Choroid plexus epithelial cell (primary cell): ENCODE measurements at regions not wholly inside any gene's neighbourhood (a gene's known extent, or its start where the extent isn't known, plus 50 kb on each side); places are given as distances from the start of the nearest gene placed in this dataset.
"Not testable (repeated sequence)": the region's sequence is repeated elsewhere in the genome, so short reads cannot be mapped to it uniquely, and the experiment has no call there.

Experiments
- DNase-seq: peaks from one replicate; pipeline ENCODE4 v3.0.0-alpha.2; 2010; ENCODE audit warnings: low read depth
- H3K4me3 ChIP-seq: 2 replicates; pipeline ENCODE4 v1.5.1; 2011; ENCODE audit warnings: low read depth, mild to moderate bottlenecking, control low read depth, low read length, moderate library complexity
- TF ChIP-seq, protein P1 (sequence below): conservative IDR thresholded peaks from 2 replicates; pipeline ENCODE4 v1.5.1; 2011; ENCODE audit warnings: low read depth, mild to moderate bottlenecking, control low read depth, inconsistent platforms, low read length, moderate library complexity

DNA sequence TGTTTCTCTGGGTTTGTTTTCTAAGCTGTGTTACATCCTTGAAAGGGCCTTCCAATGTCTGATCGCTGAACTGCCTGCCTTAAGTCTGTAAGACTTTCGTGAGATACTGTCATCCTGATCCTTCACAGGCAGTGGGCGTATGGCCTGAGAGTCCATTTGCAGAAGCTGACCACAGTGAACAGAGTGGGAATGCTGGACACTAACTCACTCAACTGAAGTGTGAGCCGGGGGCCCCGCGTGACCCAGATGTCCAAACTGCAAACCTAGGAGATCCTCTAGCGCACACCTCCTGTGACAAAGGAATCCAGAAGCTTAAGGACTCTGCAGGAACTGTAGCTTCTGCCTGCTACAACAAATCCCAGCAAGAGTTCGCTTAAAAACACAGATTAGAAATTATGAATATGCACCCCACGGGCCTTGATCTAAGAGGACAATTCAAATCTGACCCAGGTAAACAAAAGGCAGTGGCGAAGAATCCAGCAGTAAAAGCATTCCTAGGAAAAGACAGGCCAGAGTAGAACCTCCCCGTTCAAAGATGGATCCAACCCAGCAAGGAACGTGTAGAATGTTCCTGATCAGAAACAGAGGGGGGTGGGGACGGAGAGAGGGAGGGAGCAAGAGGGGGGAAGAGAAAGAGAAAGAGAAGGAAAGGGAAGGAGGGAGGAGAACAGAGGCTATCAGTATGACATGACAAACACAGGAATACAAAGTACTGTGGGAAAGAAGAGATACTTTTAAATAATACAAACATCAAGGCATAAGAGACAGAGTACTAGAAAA is 135.0 kb upstream of the AFDN start:
- no peak for DNase-seq
- H3K4me3 ChIP-seq, result no peak overlapping the region
- TF ChIP-seq, protein P1, sequence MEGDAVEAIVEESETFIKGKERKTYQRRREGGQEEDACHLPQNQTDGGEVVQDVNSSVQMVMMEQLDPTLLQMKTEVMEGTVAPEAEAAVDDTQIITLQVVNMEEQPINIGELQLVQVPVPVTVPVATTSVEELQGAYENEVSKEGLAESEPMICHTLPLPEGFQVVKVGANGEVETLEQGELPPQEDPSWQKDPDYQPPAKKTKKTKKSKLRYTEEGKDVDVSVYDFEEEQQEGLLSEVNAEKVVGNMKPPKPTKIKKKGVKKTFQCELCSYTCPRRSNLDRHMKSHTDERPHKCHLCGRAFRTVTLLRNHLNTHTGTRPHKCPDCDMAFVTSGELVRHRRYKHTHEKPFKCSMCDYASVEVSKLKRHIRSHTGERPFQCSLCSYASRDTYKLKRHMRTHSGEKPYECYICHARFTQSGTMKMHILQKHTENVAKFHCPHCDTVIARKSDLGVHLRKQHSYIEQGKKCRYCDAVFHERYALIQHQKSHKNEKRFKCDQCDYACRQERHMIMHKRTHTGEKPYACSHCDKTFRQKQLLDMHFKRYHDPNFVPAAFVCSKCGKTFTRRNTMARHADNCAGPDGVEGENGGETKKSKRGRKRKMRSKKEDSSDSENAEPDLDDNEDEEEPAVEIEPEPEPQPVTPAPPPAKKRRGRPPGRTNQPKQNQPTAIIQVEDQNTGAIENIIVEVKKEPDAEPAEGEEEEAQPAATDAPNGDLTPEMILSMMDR, result no peak

DNA sequence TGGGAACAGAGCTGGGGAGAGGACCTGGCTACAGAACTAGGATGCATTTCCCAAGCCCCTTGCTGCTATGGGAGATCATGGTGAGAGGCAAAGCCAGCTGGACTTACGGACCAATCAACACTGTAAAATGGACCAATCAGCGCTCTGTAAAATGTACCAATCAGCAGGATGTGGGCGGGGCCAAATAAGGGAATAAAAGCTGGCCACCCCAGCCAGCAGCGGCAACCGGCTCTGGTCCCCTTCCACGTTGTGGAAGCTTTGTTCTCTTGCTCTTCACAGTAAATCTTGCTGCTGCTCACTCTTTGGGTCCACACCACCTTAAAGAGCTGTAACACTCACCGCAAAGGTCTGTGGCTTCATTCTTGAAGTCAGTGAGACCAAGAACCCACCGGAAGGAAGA is 133.2 kb upstream of the AFDN start:
- not testable (repeated sequence) for DNase-seq, H3K4me3 ChIP-seq

DNA sequence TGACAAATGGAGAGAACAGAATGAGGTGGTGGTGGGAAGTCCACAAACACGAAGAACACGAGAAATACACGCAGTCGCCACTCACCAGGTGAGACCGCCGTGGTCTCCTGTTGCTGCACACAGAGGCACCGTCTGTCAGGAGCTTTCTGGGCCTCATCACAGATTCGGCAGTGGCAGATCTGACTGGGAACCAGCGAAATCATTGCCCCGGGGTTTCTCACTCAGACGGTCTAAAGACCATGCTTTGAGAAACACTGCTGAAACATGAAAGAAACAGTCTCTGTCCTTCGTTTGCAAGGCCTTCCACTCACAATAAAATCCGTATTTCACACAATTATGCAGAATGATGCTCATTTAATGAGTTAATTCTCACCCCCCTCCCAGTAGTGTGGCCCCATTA is 130.9 kb upstream of the AFDN start:
- TF ChIP-seq, protein P1, result no peak
- no peak for DNase-seq
- H3K4me3 ChIP-seq, result no peak overlapping the region

DNA sequence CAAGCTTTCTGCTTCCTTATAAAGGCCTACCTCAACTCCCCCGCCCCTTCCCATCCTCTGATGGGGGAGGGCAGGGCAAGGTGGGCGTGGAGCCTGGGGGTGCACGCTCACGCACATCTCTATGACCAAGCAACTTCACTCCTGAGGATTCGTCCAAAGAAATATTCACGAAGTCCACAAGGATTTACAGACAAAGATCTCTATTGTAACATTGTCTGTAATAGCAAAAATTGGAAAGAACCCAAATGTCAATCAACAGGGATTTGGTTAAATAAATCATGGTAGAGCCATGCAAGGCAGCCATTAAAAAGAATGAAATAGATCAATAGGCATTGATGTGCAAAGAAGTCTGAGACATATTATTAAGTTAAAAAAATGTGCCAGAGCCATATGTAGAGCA is 130.4 kb upstream of the AFDN start:
- H3K4me3 ChIP-seq, result no peak overlapping the region
- no peak for DNase-seq
- TF ChIP-seq, protein P1, result no peak

DNA sequence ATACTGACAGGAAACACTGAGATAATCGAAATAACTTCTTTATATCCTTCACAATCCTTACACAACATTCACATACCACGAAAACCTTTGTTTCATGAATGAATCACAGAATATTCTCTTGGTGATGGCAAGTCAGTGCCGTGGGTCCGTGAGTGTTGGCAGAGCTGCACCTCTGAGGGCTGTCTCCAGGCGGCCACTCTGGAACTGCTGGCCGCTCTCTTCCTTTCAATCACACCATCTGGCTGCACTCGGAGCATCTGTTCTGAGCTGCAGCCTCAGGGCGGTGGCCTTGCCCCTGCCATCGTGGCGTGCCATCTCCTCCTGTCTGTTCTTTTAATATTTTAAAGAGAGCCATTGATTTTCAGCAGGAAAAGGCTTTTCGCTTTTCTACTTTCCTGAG is 129.4 kb upstream of the AFDN start:
- no peak for DNase-seq
- TF ChIP-seq, protein P1, result no peak
- H3K4me3 ChIP-seq, result no peak overlapping the region

DNA sequence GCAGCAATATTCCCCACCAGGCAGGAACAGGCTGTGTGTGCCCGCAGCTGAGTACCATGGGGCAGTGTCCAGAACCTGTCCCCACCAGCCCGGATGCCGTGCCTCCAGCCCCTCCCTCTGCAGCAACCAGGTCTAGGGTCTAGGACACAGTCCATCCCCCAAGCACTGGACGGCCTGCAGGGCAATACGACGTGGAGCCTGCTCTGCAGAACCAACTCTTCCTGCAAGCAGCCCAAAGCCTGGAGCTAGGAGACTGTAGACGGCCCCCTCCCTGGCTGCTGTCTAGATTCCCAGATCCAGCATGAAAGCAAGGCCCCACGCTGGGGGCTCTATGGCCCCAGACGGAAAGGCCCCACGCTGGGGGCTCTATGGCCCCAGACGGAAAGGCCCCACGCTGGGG is 128.2 kb upstream of the AFDN start:
- TF ChIP-seq, protein P1, result no peak

DNA sequence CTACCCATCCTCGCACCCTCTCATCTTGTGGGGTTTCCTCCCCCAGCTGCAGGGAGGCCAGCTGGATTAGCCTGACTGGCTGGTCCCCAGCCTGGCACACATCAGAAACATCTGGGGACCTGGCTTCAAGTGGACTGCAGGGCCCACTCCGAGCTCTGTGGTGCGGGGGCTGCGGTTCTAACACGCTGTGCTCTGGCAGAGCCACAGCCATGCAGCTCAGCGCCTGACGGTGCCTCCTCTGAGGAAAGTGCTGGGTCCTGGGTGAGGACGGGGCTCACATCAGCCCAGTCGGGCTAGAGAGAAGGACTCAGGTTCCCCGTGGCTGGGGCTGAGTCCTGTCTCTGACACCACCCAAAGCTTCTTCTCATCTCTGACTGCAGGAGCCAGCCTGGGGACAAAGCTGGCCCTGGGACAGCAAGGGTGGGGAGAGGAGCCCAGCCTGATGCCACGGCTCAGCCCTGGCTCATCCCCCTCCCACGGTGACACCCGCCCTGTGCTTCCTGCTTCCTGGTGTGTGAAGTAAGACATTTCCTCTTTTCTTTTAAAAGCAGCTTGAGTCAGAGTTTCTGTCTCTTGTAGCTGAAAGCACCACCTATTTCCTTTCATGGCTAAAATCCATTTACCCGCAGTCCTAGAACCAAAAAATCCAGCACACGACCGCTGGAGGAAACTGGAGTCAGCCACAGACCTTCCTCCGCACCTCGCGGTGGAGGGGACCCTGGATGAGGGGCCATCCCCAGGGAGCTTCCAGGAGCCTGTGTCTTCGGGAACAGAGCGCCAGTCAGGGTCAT is 127.4 kb upstream of the AFDN start:
- TF ChIP-seq, protein P1, result no peak
- DNase-seq, result peak; percentile 35
- peak overlapping the region; percentile 23 for H3K4me3 ChIP-seq

More for the DNA sequence above, 128.2 kb upstream of the AFDN start:
- no peak overlapping the region for H3K4me3 ChIP-seq
- DNase-seq, result no peak
